Body of pancreas (tissue), 4 donors: ENCODE measurements at regions not wholly inside any gene's neighbourhood (a gene's known extent, or its start where the extent isn't known, plus 50 kb on each side); places are given as distances from the start of the nearest gene placed in this dataset.

Source experiments
- ATAC-seq: fragments of 150-250 bp; one replicate; pipeline ENCODE4 v1.9.1; 2016
- DNase-seq, 4 donors: peaks; one replicate each; pipeline ENCODE4 v3.0.0-alpha.2; 2019
- H3K27ac ChIP-seq, 4 donors: fragments of 200-600 bp; sonication (generic); 1 replicate in 3 of 4; 2 replicates in 1 of 4; pipeline versions ENCODE4 v1.5.1 to v1.6.1; 2016 to 2019; ENCODE audit warnings: mild to moderate bottlenecking in 1 of 4, mixed read lengths in 1 of 4, moderate library complexity in 1 of 4
- H3K27me3 ChIP-seq, 2 donors: fragments of 200-600 bp; sonication (generic); one replicate each; pipeline ENCODE4 v1.6.0; 2016; ENCODE audit warnings: mild to moderate bottlenecking in 1 of 2
- H3K36me3 ChIP-seq, 2 donors: fragments of 200-600 bp; sonication (generic); replicated peaks in 1 of 2; 2 replicates each; pipeline ENCODE4 v1.5.1; 2016; ENCODE audit warnings: low read depth in 2 of 2; ENCODE audit not compliant: insufficient read depth in 1 of 2
- H3K4me1 ChIP-seq: fragments of 200-600 bp; sonication (generic); one replicate; pipeline ENCODE4 v1.6.0; 2016
- H3K4me3 ChIP-seq, 2 donors: fragments of 200-600 bp; sonication (generic); 1 replicate in 1 of 2; 2 replicates in 1 of 2; pipeline ENCODE4 v1.5.1; 2016 to 2019
- H3K9me3 ChIP-seq, 3 donors: fragments of 200-600 bp; sonication (generic); 1 replicate in 2 of 3; 2 replicates in 1 of 3; pipeline ENCODE4 v1.5.1; 2016
- CTCF ChIP-seq, 7 experiments: fragments of 450-650 bp in 4 of 7; fragments of 200-600 bp in 3 of 7; sonication (generic) in 3 of 7; IDR thresholded peaks; one replicate each; pipeline ENCODE4 v1.5.1; 2016 to 2019; ENCODE audit warnings: antibody characterized with exemption in 7 of 7
- POLR2A ChIP-seq, 3 donors: fragments of 450-650 bp; IDR thresholded peaks; one replicate each; pipeline ENCODE4 v1.6.1; 2016; ENCODE audit warnings: antibody characterized with exemption in 3 of 3, mild to moderate bottlenecking in 2 of 3
- WGBS, 2 donors: methylation state at CpG; one replicate each; pipeline ENCODE4 v1.1.5; 2017; 5-methylcytosine and 5-hydroxymethylcytosine counted together
- intact Hi-C: fragments of 100-400 bp; cut with DNase I; formaldehyde crosslinking; loops from one replicate; pipeline ENCODE4 v1.15.1; 2023

GRCh38 chr5:137563646-137564397 lies 64.7 kb upstream of the SPOCK1 start:
- Histone ChIP-seq H3K4me3 (no peak overlapping the region), H3K27ac (no peak overlapping the region), H3K9me3 (no peaks in the 10 kb centered on the region), H3K27me3 (no peaks in the 10 kb centered on the region), H3K4me1 (no peaks in the 10 kb centered on the region), H3K36me3 (no peaks in the 10 kb centered on the region)
- WGBS, 2 donors: 50 to 53% methylated on average over 14 of the region's 14 CpGs
- intact Hi-C loops: no loop called here
- ATAC-seq (no peak), DNase-seq (peak in 1 of 4 donors; percentile 34)
- TF ChIP-seq CTCF (IDR thresholded peaks at IDR 0.05) (no peak), POLR2A (IDR thresholded peaks at IDR 0.05) (no peak)

GRCh38 chr5:137563301-137563645 lies 64.1 kb upstream of the SPOCK1 start:
- ATAC-seq (no peak), DNase-seq (no peak)
- no peaks in the 10 kb centered on the region for H3K9me3 ChIP-seq
- no peaks in the 10 kb centered on the region for H3K36me3 ChIP-seq
- WGBS, 2 donors: 76 to 83% methylated on average over 2 of the region's 2 CpGs
- no peaks in the 10 kb centered on the region for H3K27me3 ChIP-seq
- no peak for TF ChIP-seq CTCF (IDR thresholded peaks at IDR 0.05)
- no peak for TF ChIP-seq POLR2A (IDR thresholded peaks at IDR 0.05)
- intact Hi-C loops: no loop called here
- no peak overlapping the region for H3K4me3 ChIP-seq
- no peak overlapping the region for H3K27ac ChIP-seq
- H3K4me1 ChIP-seq: no peaks in the 10 kb centered on the region

GRCh38 chr5:137561608-137562007 lies 62.5 kb upstream of the SPOCK1 start:
- TF ChIP-seq CTCF (IDR thresholded peaks at IDR 0.05): no peak
- no peak for TF ChIP-seq POLR2A (IDR thresholded peaks at IDR 0.05)
- Histone ChIP-seq H3K27ac (no peak overlapping the region), H3K4me1 (no peaks in the 10 kb centered on the region), H3K36me3 (no peaks in the 10 kb centered on the region), H3K27me3 (no peaks in the 10 kb centered on the region), H3K9me3 (no peaks in the 10 kb centered on the region), H3K4me3 (no peak overlapping the region)
- intact Hi-C loops: no loop called here
- DNase-seq: no peak
- no peak for ATAC-seq

- TF ChIP-seq POLR2A (IDR thresholded peaks at IDR 0.05) (no peak), CTCF (IDR thresholded peaks at IDR 0.05) (no peak)
- Histone ChIP-seq H3K4me1 (no peaks in the 10 kb centered on the region), H3K36me3 (no peaks in the 10 kb centered on the region), H3K9me3 (no peaks in the 10 kb centered on the region), H3K4me3 (no peak overlapping the region), H3K27ac (no peak overlapping the region), H3K27me3 (no peaks in the 10 kb centered on the region)
- WGBS, 2 donors: 63 to 65% methylated on average over 5 of the region's 5 CpGs
- DNase-seq (no peak), ATAC-seq (no peak)
- intact Hi-C loops: no loop called here
Measured at GRCh38 chr5:137560420-137560819, 61.3 kb upstream of the SPOCK1 start.
